ENCODE measurements at regions not wholly inside any gene's neighbourhood (a gene's known extent, or its start where the extent isn't known, plus 50 kb on each side); places are given as distances from the start of the nearest gene placed in this dataset.

- H3K4me1 Mint-ChIP-seq (ENCODE audit: low read depth, unreplicated experiment), result peaks cover under 1% of the 10 kb centered on the region
- no TSS peak for BruUV-seq (replicated peaks)
- no peak overlapping the region for H3K4me3 Mint-ChIP-seq (ENCODE audit: unreplicated experiment)
- Histone ChIP-seq H3K4me3 (ENCODE audit: low read depth, low read length) (no peak overlapping the region), H3K27me3 (replicated peaks; ENCODE audit: control insufficient read depth, insufficient read depth, low read length) (no peaks in the 10 kb centered on the region), H3K36me3 (ENCODE audit: control insufficient read depth, insufficient read depth, low read length) (no peaks in the 10 kb centered on the region), H3K9me3 (no peaks in the 10 kb centered on the region), H3K4me1 (peaks cover 2% of the 10 kb centered on the region; the same call in 1 of the 2 replicates)
- no peak for TF ChIP-seq CTCF (IDR thresholded peaks at IDR 0.05; ENCODE audit: insufficient read depth in 1 of 2, low read depth in 1 of 2, low read length in 1 of 2, severe bottlenecking in 1 of 2, unreplicated experiment in 1 of 2)
- H3K27me3 Mint-ChIP-seq (ENCODE audit: insufficient read depth, unreplicated experiment), result peaks cover 9% of the 10 kb centered on the region
- POLR2A ChIA-PET, result no interaction called here
- H3K27ac Mint-ChIP-seq (ENCODE audit: unreplicated experiment), result no peak overlapping the region
- H3K36me3 Mint-ChIP-seq (ENCODE audit: insufficient read depth, unreplicated experiment), result no peaks in the 10 kb centered on the region
- no peaks in the 10 kb centered on the region for H3K9me3 Mint-ChIP-seq (ENCODE audit: unreplicated experiment)
- CTCF ChIA-PET, result no interaction called here
- DNase-seq, result no peak
- intact Hi-C loops (cut with micrococcal nuclease; ENCODE audit: unreplicated experiment), result no loop called here
These were observed 303.4 kb upstream of the N4BP1 start for GRCh38 chr16:48913384-48913783.

GRCh38 chr16:48912360-48912759 lies 302.4 kb upstream of the N4BP1 start:
- no peaks in the 10 kb centered on the region for H3K9me3 ChIP-seq
- CTCF ChIA-PET, result no interaction called here
- Mint-ChIP-seq H3K27me3 (ENCODE audit: insufficient read depth, unreplicated experiment) (peaks cover 13% of the 10 kb centered on the region), H3K4me1 (ENCODE audit: low read depth, unreplicated experiment) (no peaks in the 10 kb centered on the region), H3K9me3 (ENCODE audit: unreplicated experiment) (no peaks in the 10 kb centered on the region), H3K36me3 (ENCODE audit: insufficient read depth, unreplicated experiment) (no peaks in the 10 kb centered on the region), H3K4me3 (ENCODE audit: unreplicated experiment) (no peak overlapping the region), H3K27ac (ENCODE audit: unreplicated experiment) (no peak overlapping the region)
- TF ChIP-seq CTCF (IDR thresholded peaks at IDR 0.05; ENCODE audit: insufficient read depth in 1 of 2, low read depth in 1 of 2, low read length in 1 of 2, severe bottlenecking in 1 of 2, unreplicated experiment in 1 of 2), result no peak
- H3K36me3 ChIP-seq (ENCODE audit: control insufficient read depth, insufficient read depth, low read length), result no peaks in the 10 kb centered on the region
- POLR2A ChIA-PET, result no interaction called here
- BruUV-seq (replicated peaks), result no TSS peak
- H3K27me3 ChIP-seq (replicated peaks; ENCODE audit: control insufficient read depth, insufficient read depth, low read length), result no peaks in the 10 kb centered on the region
- no peak overlapping the region for H3K4me3 ChIP-seq (ENCODE audit: low read depth, low read length)
- H3K4me1 ChIP-seq, result no peaks in the 10 kb centered on the region
- no peak for DNase-seq
- intact Hi-C loops (cut with micrococcal nuclease; ENCODE audit: unreplicated experiment), result no loop called here

- Histone ChIP-seq H3K4me3 (ENCODE audit: low read depth, low read length) (no peak overlapping the region), H3K9me3 (no peaks in the 10 kb centered on the region), H3K4me1 (no peaks in the 10 kb centered on the region), H3K27me3 (replicated peaks; ENCODE audit: control insufficient read depth, insufficient read depth, low read length) (no peaks in the 10 kb centered on the region), H3K36me3 (ENCODE audit: control insufficient read depth, insufficient read depth, low read length) (no peaks in the 10 kb centered on the region)
- CTCF ChIA-PET, result no interaction called here
- Mint-ChIP-seq H3K9me3 (ENCODE audit: unreplicated experiment) (no peaks in the 10 kb centered on the region), H3K27ac (ENCODE audit: unreplicated experiment) (no peak overlapping the region), H3K4me1 (ENCODE audit: low read depth, unreplicated experiment) (no peaks in the 10 kb centered on the region), H3K36me3 (ENCODE audit: insufficient read depth, unreplicated experiment) (no peaks in the 10 kb centered on the region), H3K27me3 (ENCODE audit: insufficient read depth, unreplicated experiment) (peaks cover 13% of the 10 kb centered on the region), H3K4me3 (ENCODE audit: unreplicated experiment) (no peak overlapping the region)
- BruUV-seq (replicated peaks), result no TSS peak
- TF ChIP-seq CTCF (IDR thresholded peaks at IDR 0.05; ENCODE audit: insufficient read depth in 1 of 2, low read depth in 1 of 2, low read length in 1 of 2, severe bottlenecking in 1 of 2, unreplicated experiment in 1 of 2), result no peak
- DNase-seq, result no peak
- intact Hi-C loops (cut with micrococcal nuclease; ENCODE audit: unreplicated experiment), result no loop called here
- POLR2A ChIA-PET, result no interaction called here
These were observed 301.7 kb upstream of the N4BP1 start for GRCh38 chr16:48911700-48912099.

Data from Caco-2 (cell line).